Caco-2 (cell line): ENCODE measurements at regions not wholly inside any gene's neighbourhood (a gene's known extent, or its start where the extent isn't known, plus 50 kb on each side); places are given as distances from the start of the nearest gene placed in this dataset.

Experiments used
- BruUV-seq: library from RNA; stranded (reverse); fragments of 400-500 nt; replicated peaks from 2 replicates; lab custom pipeline; 2021; lab: Mats Ljungman, UMichigan
- CTCF ChIA-PET: fragments of 300-600 bp; sonication (Branson Sonifier 250); formaldehyde crosslinking; loops from one replicate; lab custom pipeline; 2022; ENCODE audit warnings: antibody characterized with exemption; lab: Charles Lee
- POLR2A ChIA-PET: fragments of 300-600 bp; sonication (Branson Sonifier 250); formaldehyde crosslinking; loops from one replicate; lab custom pipeline; 2022; ENCODE audit warnings: antibody characterized with exemption; lab: Charles Lee
- DNase-seq, 2 experiments: peaks; one replicate each; pipeline versions ENCODE4 v3.0.0 to v3.0.0-alpha.2; 2020 to 2022
- H3K27me3 ChIP-seq: replicated peaks from 2 replicates; pipeline ENCODE4 v1.6.0; 2011; ENCODE audit warnings: low read length; ENCODE audit not compliant: control insufficient read depth, insufficient read depth
- H3K36me3 ChIP-seq: 2 replicates; pipeline ENCODE4 v1.5.1; 2011; ENCODE audit warnings: low read length; ENCODE audit not compliant: control insufficient read depth, insufficient read depth
- H3K4me1 ChIP-seq: fragments of 250-450 bp; sonication (Bioruptor Pico); 2 replicates; pipeline ENCODE4 v1.5.1; 2020; ENCODE audit warnings: mild to moderate bottlenecking
- H3K4me3 ChIP-seq: 2 replicates; pipeline ENCODE4 v1.5.1; 2011; ENCODE audit warnings: low read depth, mild to moderate bottlenecking, control low read depth, low read length
- H3K9me3 ChIP-seq: fragments of 250-450 bp; sonication (Bioruptor Pico); 2 replicates; pipeline ENCODE4 v1.5.1; 2020; ENCODE audit warnings: mild to moderate bottlenecking, moderate library complexity
- H3K27ac Mint-ChIP-seq: one replicate; pipeline ENCODE4 v1.8.0; 2022; ENCODE audit warnings: mixed read lengths; ENCODE audit not compliant: unreplicated experiment
- H3K27me3 Mint-ChIP-seq: one replicate; pipeline ENCODE4 v1.8.0; 2022; ENCODE audit warnings: mixed read lengths; ENCODE audit not compliant: insufficient read depth, unreplicated experiment
- H3K36me3 Mint-ChIP-seq: one replicate; pipeline ENCODE4 v1.8.0; 2022; ENCODE audit warnings: mild to moderate bottlenecking, mixed read lengths; ENCODE audit not compliant: insufficient read depth, unreplicated experiment
- H3K4me1 Mint-ChIP-seq: one replicate; pipeline ENCODE4 v1.8.0; 2022; ENCODE audit warnings: low read depth, mixed read lengths; ENCODE audit not compliant: unreplicated experiment
- H3K4me3 Mint-ChIP-seq: one replicate; pipeline ENCODE4 v1.8.0; 2022; ENCODE audit warnings: mild to moderate bottlenecking, moderate library complexity, mixed read lengths; ENCODE audit not compliant: unreplicated experiment
- H3K9me3 Mint-ChIP-seq: one replicate; pipeline ENCODE4 v1.8.0; 2022; ENCODE audit warnings: mixed read lengths; ENCODE audit not compliant: unreplicated experiment
- CTCF ChIP-seq, 2 experiments: fragments of 200-600 bp in 1 of 2; IDR thresholded peaks; 1 replicate in 1 of 2; 2 replicates in 1 of 2; pipeline versions ENCODE4 v1.5.1 to v1.8.0; 2011 to 2022; ENCODE audit warnings: antibody characterized with exemption in 1 of 2, control low read depth in 1 of 2, inconsistent platforms in 1 of 2, low read depth in 1 of 2, low read length in 1 of 2, mild to moderate bottlenecking in 1 of 2, moderate library complexity in 1 of 2; ENCODE audit not compliant: insufficient read depth in 1 of 2, severe bottlenecking in 1 of 2, unreplicated experiment in 1 of 2
- intact Hi-C: fragments of 100-400 bp; cut with micrococcal nuclease; formaldehyde crosslinking; loops from one replicate; pipeline ENCODE4 v1.10.0; 2022; ENCODE audit not compliant: unreplicated experiment

DNA sequence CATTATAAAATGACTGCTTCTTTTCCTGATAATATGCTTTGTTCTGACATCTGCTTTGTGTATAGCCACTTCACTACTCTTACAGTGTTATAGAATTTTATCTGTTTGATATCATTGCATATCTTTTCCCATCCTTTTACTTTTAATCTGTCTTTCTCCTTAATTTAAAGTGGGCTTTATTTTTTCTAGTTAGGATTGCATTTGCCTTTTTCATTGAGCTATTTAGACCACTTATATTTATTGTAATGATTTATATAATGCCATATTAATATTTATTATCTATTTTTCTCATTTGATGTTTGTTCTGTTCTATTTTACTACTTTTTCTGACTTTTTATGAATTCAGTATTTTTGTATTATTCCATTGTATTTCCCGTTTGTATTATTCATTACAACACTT lies 758.7 kb downstream of the TMEM182 start:
- Histone ChIP-seq H3K27me3 (no peaks in the 10 kb centered on the region), H3K4me1 (no peaks in the 10 kb centered on the region), H3K9me3 (no peaks in the 10 kb centered on the region), H3K4me3 (no peak overlapping the region), H3K36me3 (no peaks in the 10 kb centered on the region)
- Mint-ChIP-seq H3K4me3 (no peak overlapping the region), H3K9me3 (no peaks in the 10 kb centered on the region), H3K27ac (no peak overlapping the region), H3K4me1 (no peaks in the 10 kb centered on the region), H3K27me3 (no peaks in the 10 kb centered on the region), H3K36me3 (no peaks in the 10 kb centered on the region)
- CTCF ChIA-PET = no interaction called here
- no TSS peak for BruUV-seq
- DNase-seq = no peak
- TF ChIP-seq CTCF (IDR thresholded peaks at IDR 0.05; ENCODE audit: insufficient read depth in 1 of 2, low read depth in 1 of 2, low read length in 1 of 2, severe bottlenecking in 1 of 2, unreplicated experiment in 1 of 2) = no peak
- intact Hi-C loops = no loop called here
- POLR2A ChIA-PET = no interaction called here

DNA sequence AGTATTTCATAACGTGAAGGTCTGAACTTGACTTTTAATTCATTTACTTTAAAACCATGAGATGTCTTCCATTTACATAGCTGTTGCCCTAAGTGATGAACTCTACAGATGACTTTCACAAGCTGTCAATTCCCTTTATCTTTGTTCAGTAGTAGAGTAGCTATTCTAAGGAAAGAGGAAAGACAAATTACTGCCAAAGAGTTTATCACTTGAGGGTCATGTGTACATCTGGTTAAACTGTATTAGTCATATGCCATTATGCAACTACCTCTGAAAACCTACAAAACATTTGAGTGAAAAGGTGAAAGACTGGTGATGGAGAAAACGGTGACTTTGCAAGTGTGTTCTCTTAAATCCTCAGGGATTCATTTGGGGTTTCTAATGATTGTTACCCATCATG lies 763.9 kb downstream of the TMEM182 start:
- DNase-seq = no peak
- POLR2A ChIA-PET = no interaction called here
- no peak for TF ChIP-seq CTCF (IDR thresholded peaks at IDR 0.05; ENCODE audit: insufficient read depth in 1 of 2, low read depth in 1 of 2, low read length in 1 of 2, severe bottlenecking in 1 of 2, unreplicated experiment in 1 of 2)
- intact Hi-C loops = no loop called here
- no peaks in the 10 kb centered on the region for H3K36me3 ChIP-seq
- H3K27ac Mint-ChIP-seq = no peak overlapping the region
- no peak overlapping the region for H3K4me3 ChIP-seq
- no peaks in the 10 kb centered on the region for H3K27me3 ChIP-seq
- no TSS peak for BruUV-seq
- H3K36me3 Mint-ChIP-seq = no peaks in the 10 kb centered on the region
- H3K4me1 ChIP-seq = no peaks in the 10 kb centered on the region
- H3K9me3 ChIP-seq = no peaks in the 10 kb centered on the region
- H3K27me3 Mint-ChIP-seq = no peaks in the 10 kb centered on the region
- no peaks in the 10 kb centered on the region for H3K9me3 Mint-ChIP-seq
- no peaks in the 10 kb centered on the region for H3K4me1 Mint-ChIP-seq
- no peak overlapping the region for H3K4me3 Mint-ChIP-seq
- CTCF ChIA-PET = no interaction called here

DNA sequence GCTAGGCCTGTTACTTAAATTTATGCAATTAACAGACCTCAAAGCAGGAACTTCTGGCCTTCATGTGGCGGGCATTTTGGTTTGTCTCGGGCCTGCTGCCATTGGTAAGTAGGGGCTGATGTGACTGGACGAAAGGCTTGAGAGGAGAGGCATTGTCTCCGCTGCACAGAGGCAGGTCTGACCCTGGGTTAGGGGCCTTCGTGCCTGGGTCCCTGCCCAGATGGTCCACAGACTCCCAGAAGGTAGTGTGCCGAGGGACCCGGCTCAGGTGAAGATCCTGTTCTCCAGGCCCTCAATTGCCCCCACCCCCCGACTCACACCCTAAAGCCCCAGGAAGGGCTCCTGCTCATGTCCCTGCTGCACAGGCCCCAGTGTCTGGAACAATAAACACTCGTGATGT lies 764.9 kb downstream of the TMEM182 start:
- Mint-ChIP-seq H3K27me3 (no peaks in the 10 kb centered on the region), H3K36me3 (no peaks in the 10 kb centered on the region), H3K4me3 (no peak overlapping the region), H3K9me3 (no peaks in the 10 kb centered on the region), H3K4me1 (no peaks in the 10 kb centered on the region), H3K27ac (no peak overlapping the region)
- Histone ChIP-seq H3K4me1 (no peaks in the 10 kb centered on the region), H3K36me3 (no peaks in the 10 kb centered on the region), H3K9me3 (no peaks in the 10 kb centered on the region), H3K4me3 (no peak overlapping the region), H3K27me3 (no peaks in the 10 kb centered on the region)
- DNase-seq = no peak
- no peak for TF ChIP-seq CTCF (IDR thresholded peaks at IDR 0.05; ENCODE audit: insufficient read depth in 1 of 2, low read depth in 1 of 2, low read length in 1 of 2, severe bottlenecking in 1 of 2, unreplicated experiment in 1 of 2)
- intact Hi-C loops = no loop called here
- POLR2A ChIA-PET = no interaction called here
- CTCF ChIA-PET = no interaction called here
- no TSS peak for BruUV-seq
